ENCODE measurements at regions not wholly inside any gene's neighbourhood (a gene's known extent, or its start where the extent isn't known, plus 50 kb on each side); places are given as distances from the start of the nearest gene placed in this dataset.

DNA sequence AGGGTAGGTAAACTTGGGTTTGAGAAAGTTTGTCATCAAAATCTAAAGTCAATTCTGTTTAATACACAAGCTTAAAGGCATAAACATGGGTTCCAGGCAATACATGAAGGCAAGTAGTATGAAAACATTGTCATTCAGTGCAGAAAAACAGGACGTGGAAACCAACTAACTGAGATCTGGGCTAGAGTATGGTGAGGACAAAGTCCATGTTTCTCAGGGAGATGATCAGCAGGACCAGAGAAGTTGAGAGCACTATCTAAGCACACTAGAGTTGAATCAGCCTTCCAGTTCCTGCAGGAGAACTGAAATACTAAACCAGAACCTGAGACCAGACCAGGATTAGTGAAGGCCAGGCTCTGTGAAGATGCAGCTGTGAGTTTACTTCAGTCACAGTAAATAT, 302.8 kb upstream of the CRIM1 start:
- Histone ChIP-seq H3K36me3 (no peaks in the 10 kb centered on the region), H3K4me3 (no peak overlapping the region), H3K9me3 (no peaks in the 10 kb centered on the region), H3K27me3 (replicated peaks; ENCODE audit: insufficient read depth) (peaks cover 2% of the 10 kb centered on the region), H3K27ac (no peak overlapping the region), H3K4me1 (replicated peaks) (no peaks in the 10 kb centered on the region)
- TF ChIP-seq POLR2AphosphoS5 (IDR thresholded peaks at IDR 0.05): no peak
- TF ChIP-seq CTCF (IDR thresholded peaks at IDR 0.05): no peak
- TF ChIP-seq POLR2A (IDR thresholded peaks at IDR 0.05): no peak
- 75% methylated on average over 1 of the region's 1 CpG for WGBS
- DNase-seq (ENCODE audit: low spot score): no peak
- intact Hi-C loops (cut with DNase I): no loop called here

DNA sequence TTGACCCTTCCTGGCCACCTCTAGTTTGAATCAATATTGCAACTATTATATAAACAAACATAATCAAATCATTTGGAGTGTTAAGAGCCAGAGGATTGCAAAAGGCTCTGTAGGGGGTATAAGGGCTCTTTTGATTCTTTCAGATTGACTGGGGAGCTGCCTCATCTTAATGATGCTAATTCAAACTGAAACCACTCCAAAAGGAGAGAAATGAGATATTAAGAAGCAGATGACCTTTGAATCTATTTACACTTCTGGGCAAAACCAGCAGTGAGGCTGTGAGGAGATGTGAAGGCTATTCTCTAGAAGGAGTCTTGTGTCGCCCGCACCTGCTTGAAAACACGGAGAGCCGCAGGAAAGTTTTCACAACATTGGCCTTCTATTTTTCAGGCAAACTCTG, 311.2 kb upstream of the CRIM1 start:
- TF ChIP-seq CTCF (IDR thresholded peaks at IDR 0.05) (no peak), POLR2A (IDR thresholded peaks at IDR 0.05) (no peak), POLR2AphosphoS5 (IDR thresholded peaks at IDR 0.05) (no peak)
- Histone ChIP-seq H3K36me3 (no peaks in the 10 kb centered on the region), H3K4me3 (no peak overlapping the region), H3K27me3 (replicated peaks; ENCODE audit: insufficient read depth) (no peaks in the 10 kb centered on the region), H3K9me3 (no peaks in the 10 kb centered on the region), H3K4me1 (replicated peaks) (no peaks in the 10 kb centered on the region), H3K27ac (no peak overlapping the region)
- intact Hi-C loops (cut with DNase I): no loop called here
- no peak for DNase-seq (ENCODE audit: low spot score)
- 99% methylated on average over 4 of the region's 4 CpGs for WGBS

GRCh38 chr2:36035137-36035536, 320.4 kb upstream of the CRIM1 start:
- intact Hi-C loops (cut with DNase I): no loop called here
- Histone ChIP-seq H3K9me3 (no peaks in the 10 kb centered on the region), H3K36me3 (no peaks in the 10 kb centered on the region), H3K4me1 (replicated peaks) (no peaks in the 10 kb centered on the region), H3K27me3 (replicated peaks; ENCODE audit: insufficient read depth) (no peaks in the 10 kb centered on the region), H3K4me3 (no peak overlapping the region), H3K27ac (no peak overlapping the region)
- WGBS: 87% methylated on average over 3 of the region's 3 CpGs
- TF ChIP-seq POLR2A (IDR thresholded peaks at IDR 0.05): no peak
- no peak for TF ChIP-seq CTCF (IDR thresholded peaks at IDR 0.05)
- TF ChIP-seq POLR2AphosphoS5 (IDR thresholded peaks at IDR 0.05): no peak
- no peak for DNase-seq (ENCODE audit: low spot score)

DNA sequence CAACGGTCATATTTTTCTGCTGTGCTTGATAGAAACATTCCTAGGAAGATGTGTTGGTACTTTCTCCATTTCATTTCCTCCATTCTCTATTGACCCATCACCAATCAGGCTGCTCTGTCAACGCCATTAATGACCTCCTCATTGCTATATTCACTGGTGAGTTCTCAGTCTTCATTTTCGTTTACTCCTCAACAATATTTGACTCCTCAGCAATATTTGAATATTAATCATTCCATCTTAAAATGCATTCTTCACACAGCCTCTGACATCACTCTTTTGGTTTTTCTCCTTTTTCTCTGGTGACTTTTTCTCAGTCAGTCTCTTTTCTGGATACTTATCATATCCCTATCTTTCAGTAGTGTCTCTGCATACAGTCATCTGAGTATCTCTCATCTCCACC, 323.5 kb upstream of the CRIM1 start:
- Histone ChIP-seq H3K4me3 (no peak overlapping the region), H3K36me3 (no peaks in the 10 kb centered on the region), H3K9me3 (no peaks in the 10 kb centered on the region), H3K27ac (no peak overlapping the region), H3K27me3 (replicated peaks; ENCODE audit: insufficient read depth) (no peaks in the 10 kb centered on the region), H3K4me1 (replicated peaks) (no peaks in the 10 kb centered on the region)
- no peak for DNase-seq (ENCODE audit: low spot score)
- no peak for TF ChIP-seq POLR2AphosphoS5 (IDR thresholded peaks at IDR 0.05)
- no peak for TF ChIP-seq POLR2A (IDR thresholded peaks at IDR 0.05)
- no peak for TF ChIP-seq CTCF (IDR thresholded peaks at IDR 0.05)
- WGBS: 68% methylated on average over 3 of the region's 3 CpGs
- intact Hi-C loops (cut with DNase I): no loop called here

- Histone ChIP-seq H3K9me3 (no peaks in the 10 kb centered on the region), H3K36me3 (no peaks in the 10 kb centered on the region), H3K27ac (no peak overlapping the region), H3K4me1 (replicated peaks) (no peaks in the 10 kb centered on the region), H3K27me3 (replicated peaks; ENCODE audit: insufficient read depth) (no peaks in the 10 kb centered on the region), H3K4me3 (no peak overlapping the region)
- TF ChIP-seq POLR2AphosphoS5 (IDR thresholded peaks at IDR 0.05) (no peak), POLR2A (IDR thresholded peaks at IDR 0.05) (no peak), CTCF (IDR thresholded peaks at IDR 0.05) (no peak)
- DNase-seq (ENCODE audit: low spot score): no peak
- intact Hi-C loops (cut with DNase I): no loop called here
- 52% methylated on average over 1 of the region's 1 CpG for WGBS
Measured at GRCh38 chr2:36031471-36031870, 324.1 kb upstream of the CRIM1 start.

Measured in prostate gland (tissue), 2 donors.